HEK293 (cell line): ENCODE measurements at regions not wholly inside any gene's neighbourhood (a gene's known extent, or its start where the extent isn't known, plus 50 kb on each side); places are given as distances from the start of the nearest gene placed in this dataset.
"Not testable (repeated sequence)": the region's sequence is repeated elsewhere in the genome, so short reads cannot be mapped to it uniquely, and the experiment has no call there.

Experiments used
- CTCF ChIA-PET: fragments of 350-600 bp; formaldehyde crosslinking; extraction: SDS; loops from one replicate; lab custom pipeline; 2021; ENCODE audit warnings: antibody characterized with exemption; lab: Yijun Ruan, JAX
- POLR2A ChIA-PET: fragments of 300-600 bp; formaldehyde crosslinking; extraction: SDS; loops from one replicate; lab custom pipeline; 2020; ENCODE audit warnings: antibody characterized with exemption, inconsistent platforms; lab: Yijun Ruan, JAX
- H3K27ac ChIP-seq: fragments of 200-500 bp; sonication (Bioruptor generic); 2 replicates; pipeline ENCODE4 v1.5.1; 2014; ENCODE audit warnings: low read depth, low read length, control low read depth, inconsistent platforms; ENCODE audit errors: extremely low read depth
- H3K36me3 ChIP-seq, 2 experiments: fragments of 200-500 bp in 1 of 2; sonication (Bioruptor generic) in 1 of 2; 1 replicate in 1 of 2; 2 replicates in 1 of 2; pipeline ENCODE4 v1.5.1; 2014 to 2017; ENCODE audit warnings: inconsistent platforms in 2 of 2, low read length in 2 of 2; ENCODE audit not compliant: control insufficient read depth in 2 of 2, insufficient read depth in 1 of 2
- H3K4me1 ChIP-seq: fragments of 200-500 bp; sonication (Bioruptor generic); 2 replicates; pipeline ENCODE4 v1.5.1; 2014; ENCODE audit warnings: mild to moderate bottlenecking, low read length, inconsistent platforms; ENCODE audit not compliant: control insufficient read depth, insufficient read depth
- H3K4me3 ChIP-seq: 2 replicates; pipeline ENCODE4 v1.5.1; 2011; ENCODE audit warnings: low read depth, mild to moderate bottlenecking, control low read depth, low read length, moderate library complexity
- H3K9me3 ChIP-seq: fragments of 200-500 bp; sonication (Bioruptor generic); 2 replicates; pipeline ENCODE4 v1.5.1; 2014; ENCODE audit warnings: low read depth, low read length, inconsistent platforms; ENCODE audit not compliant: control insufficient read depth, insufficient read depth
- IKZF3 ChIP-seq: fragments of 450-650 bp; IDR thresholded peaks from 2 replicates; pipeline ENCODE4 v1.5.0; 2018; ENCODE audit warnings: missing biosample characterization, mild to moderate bottlenecking, missing genetic modification characterization, moderate library complexity
- OVOL3 ChIP-seq: fragments of 450-650 bp; formaldehyde crosslinking; IDR thresholded peaks from 2 replicates; pipeline ENCODE4 v1.5.1; 2016; ENCODE audit warnings: missing biosample characterization, missing genetic modification characterization
- ZNF341 ChIP-seq: fragments of 450-650 bp; formaldehyde crosslinking; IDR thresholded peaks from 2 replicates; pipeline ENCODE4; 2016; ENCODE audit warnings: low read depth, missing biosample characterization, missing genetic modification characterization
- ZNF354C ChIP-seq: fragments of 450-650 bp; formaldehyde crosslinking; IDR thresholded peaks from 2 replicates; pipeline ENCODE4 v1.5.1; 2016; ENCODE audit warnings: missing biosample characterization, missing genetic modification characterization, low read depth, borderline replicate concordance
- ZNF514 ChIP-seq: fragments of 450-650 bp; formaldehyde crosslinking; IDR thresholded peaks from 2 replicates; pipeline ENCODE4 v1.5.1; 2016; ENCODE audit warnings: missing biosample characterization, missing genetic modification characterization
- ZNF518A ChIP-seq: fragments of 450-650 bp; formaldehyde crosslinking; conservative IDR thresholded peaks from 2 replicates; pipeline ENCODE4 v1.5.1; 2016; ENCODE audit warnings: low read depth, missing biosample characterization, missing genetic modification characterization
- ZNF530 ChIP-seq: fragments of 450-650 bp; formaldehyde crosslinking; IDR thresholded peaks from 2 replicates; pipeline ENCODE4 v1.5.1; 2016; ENCODE audit warnings: low read depth, missing biosample characterization, missing genetic modification characterization
- ZNF558 ChIP-seq: fragments of 450-650 bp; formaldehyde crosslinking; IDR thresholded peaks from 2 replicates; pipeline ENCODE4 v1.5.1; 2016; ENCODE audit warnings: missing biosample characterization, missing genetic modification characterization
- ZNF621 ChIP-seq: fragments of 450-650 bp; formaldehyde crosslinking; IDR thresholded peaks from 2 replicates; pipeline ENCODE4 v1.5.1; 2017; ENCODE audit warnings: missing biosample characterization, missing genetic modification characterization
- ZNF624 ChIP-seq: fragments of 450-650 bp; formaldehyde crosslinking; IDR thresholded peaks from 2 replicates; pipeline ENCODE4 v1.5.1; 2017; ENCODE audit warnings: missing biosample characterization, missing genetic modification characterization
- TF ChIP-seq, protein P1 (sequence below): fragments of 450-650 bp; formaldehyde crosslinking; IDR thresholded peaks from 2 replicates; pipeline ENCODE4 v1.5.1; 2016; ENCODE audit warnings: missing biosample characterization, missing genetic modification characterization, borderline replicate concordance
- TF ChIP-seq, protein P2 (sequence below): fragments of 450-650 bp; IDR thresholded peaks from 2 replicates; pipeline ENCODE4 v1.5.1; 2018; ENCODE audit warnings: missing biosample characterization, mild to moderate bottlenecking, missing genetic modification characterization
- TF ChIP-seq, protein P3 (sequence below): fragments of 450-650 bp; formaldehyde crosslinking; IDR thresholded peaks from 2 replicates; pipeline ENCODE4 v1.5.1; 2016; ENCODE audit warnings: missing biosample characterization, missing genetic modification characterization

DNA sequence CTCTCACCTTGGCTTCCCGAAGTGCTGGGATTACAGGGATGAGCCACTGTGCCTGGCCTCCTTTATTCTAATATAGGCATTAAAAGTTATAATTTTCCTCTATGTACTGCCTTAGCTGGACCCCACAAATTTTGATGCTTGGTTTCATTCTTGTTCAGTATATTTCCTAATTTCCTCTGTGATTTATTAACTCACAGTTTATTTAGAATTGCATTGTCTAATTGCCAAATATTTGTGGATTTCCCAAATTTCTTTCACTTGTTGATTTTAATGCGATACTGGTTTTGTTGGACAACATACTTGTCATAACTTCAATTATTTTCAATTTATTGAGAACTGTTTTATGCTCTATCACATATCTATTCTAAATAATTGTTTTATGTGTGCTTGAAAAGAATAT, 366.0 kb downstream of the OMA1 start (continued):
- TF ChIP-seq, protein P1, sequence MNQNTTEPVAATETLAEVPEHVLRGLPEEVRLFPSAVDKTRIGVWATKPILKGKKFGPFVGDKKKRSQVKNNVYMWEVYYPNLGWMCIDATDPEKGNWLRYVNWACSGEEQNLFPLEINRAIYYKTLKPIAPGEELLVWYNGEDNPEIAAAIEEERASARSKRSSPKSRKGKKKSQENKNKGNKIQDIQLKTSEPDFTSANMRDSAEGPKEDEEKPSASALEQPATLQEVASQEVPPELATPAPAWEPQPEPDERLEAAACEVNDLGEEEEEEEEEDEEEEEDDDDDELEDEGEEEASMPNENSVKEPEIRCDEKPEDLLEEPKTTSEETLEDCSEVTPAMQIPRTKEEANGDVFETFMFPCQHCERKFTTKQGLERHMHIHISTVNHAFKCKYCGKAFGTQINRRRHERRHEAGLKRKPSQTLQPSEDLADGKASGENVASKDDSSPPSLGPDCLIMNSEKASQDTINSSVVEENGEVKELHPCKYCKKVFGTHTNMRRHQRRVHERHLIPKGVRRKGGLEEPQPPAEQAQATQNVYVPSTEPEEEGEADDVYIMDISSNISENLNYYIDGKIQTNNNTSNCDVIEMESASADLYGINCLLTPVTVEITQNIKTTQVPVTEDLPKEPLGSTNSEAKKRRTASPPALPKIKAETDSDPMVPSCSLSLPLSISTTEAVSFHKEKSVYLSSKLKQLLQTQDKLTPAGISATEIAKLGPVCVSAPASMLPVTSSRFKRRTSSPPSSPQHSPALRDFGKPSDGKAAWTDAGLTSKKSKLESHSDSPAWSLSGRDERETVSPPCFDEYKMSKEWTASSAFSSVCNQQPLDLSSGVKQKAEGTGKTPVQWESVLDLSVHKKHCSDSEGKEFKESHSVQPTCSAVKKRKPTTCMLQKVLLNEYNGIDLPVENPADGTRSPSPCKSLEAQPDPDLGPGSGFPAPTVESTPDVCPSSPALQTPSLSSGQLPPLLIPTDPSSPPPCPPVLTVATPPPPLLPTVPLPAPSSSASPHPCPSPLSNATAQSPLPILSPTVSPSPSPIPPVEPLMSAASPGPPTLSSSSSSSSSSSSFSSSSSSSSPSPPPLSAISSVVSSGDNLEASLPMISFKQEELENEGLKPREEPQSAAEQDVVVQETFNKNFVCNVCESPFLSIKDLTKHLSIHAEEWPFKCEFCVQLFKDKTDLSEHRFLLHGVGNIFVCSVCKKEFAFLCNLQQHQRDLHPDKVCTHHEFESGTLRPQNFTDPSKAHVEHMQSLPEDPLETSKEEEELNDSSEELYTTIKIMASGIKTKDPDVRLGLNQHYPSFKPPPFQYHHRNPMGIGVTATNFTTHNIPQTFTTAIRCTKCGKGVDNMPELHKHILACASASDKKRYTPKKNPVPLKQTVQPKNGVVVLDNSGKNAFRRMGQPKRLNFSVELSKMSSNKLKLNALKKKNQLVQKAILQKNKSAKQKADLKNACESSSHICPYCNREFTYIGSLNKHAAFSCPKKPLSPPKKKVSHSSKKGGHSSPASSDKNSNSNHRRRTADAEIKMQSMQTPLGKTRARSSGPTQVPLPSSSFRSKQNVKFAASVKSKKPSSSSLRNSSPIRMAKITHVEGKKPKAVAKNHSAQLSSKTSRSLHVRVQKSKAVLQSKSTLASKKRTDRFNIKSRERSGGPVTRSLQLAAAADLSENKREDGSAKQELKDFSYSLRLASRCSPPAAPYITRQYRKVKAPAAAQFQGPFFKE (tag by site-specific recombination) = no peak
- no peak for TF ChIP-seq ZNF518A (tag by site-specific recombination)

DNA sequence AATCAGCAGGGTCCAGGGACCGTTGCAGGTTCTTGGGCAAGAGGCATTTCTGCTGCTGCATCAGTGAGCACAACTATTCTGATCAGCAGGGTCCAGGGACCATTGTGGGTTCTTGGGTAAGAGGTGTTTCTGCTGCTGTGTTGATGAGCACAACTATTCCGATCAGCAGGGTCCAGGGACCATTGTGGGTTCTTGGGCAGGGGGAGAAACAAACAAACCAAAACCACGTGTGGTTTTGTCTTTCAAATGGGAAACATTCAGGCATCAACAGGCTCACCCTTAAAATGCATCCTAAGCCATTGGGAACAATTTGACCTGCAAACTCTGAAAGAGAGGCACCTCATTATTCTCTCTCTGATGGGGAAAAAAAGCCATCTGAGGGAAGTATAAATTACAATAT, 377.4 kb downstream of the OMA1 start:
- H3K4me3 ChIP-seq, H3K9me3 ChIP-seq, POLR2A ChIA-PET, H3K36me3 ChIP-seq, H3K27ac ChIP-seq, CTCF ChIA-PET, H3K4me1 ChIP-seq: not testable (repeated sequence)

- POLR2A ChIA-PET, H3K9me3 ChIP-seq, H3K27ac ChIP-seq, H3K36me3 ChIP-seq, H3K4me1 ChIP-seq, H3K4me3 ChIP-seq: not testable (repeated sequence)
- CTCF ChIA-PET = interaction anchor here (0.6 to 5.3 kb wide), 2 partner anchors 13 to 1188 kb away, joined by 4 to 50 read pairs; no protein-coding TSS in a partner anchor
These were observed 379.4 kb downstream of the OMA1 start for GRCh38 chr1:58167131-58167530.

- Histone ChIP-seq H3K27ac (no peak overlapping the region), H3K36me3 (no peaks in the 10 kb centered on the region), H3K4me1 (no peaks in the 10 kb centered on the region), H3K4me3 (no peak overlapping the region), H3K9me3 (no peaks in the 10 kb centered on the region)
- CTCF ChIA-PET = interaction anchor here (5.3 kb wide), 1 partner anchor 12 kb away, joined by 50 read pairs; no protein-coding TSS in a partner anchor
- POLR2A ChIA-PET = no interaction called here
- TF ChIP-seq ZNF354C = no peak
- no peak for TF ChIP-seq ZNF530 (tag by site-specific recombination)
- no peak for TF ChIP-seq ZNF621 (tag by site-specific recombination)
- TF ChIP-seq OVOL3 = no peak
- no peak for TF ChIP-seq ZNF341 (tag by site-specific recombination)
- no peak for TF ChIP-seq IKZF3
- no peak for TF ChIP-seq ZNF514 (tag by site-specific recombination)
- no peak for TF ChIP-seq ZNF558 (tag by site-specific recombination)
- no peak for TF ChIP-seq ZNF624 (tag by site-specific recombination)
- TF ChIP-seq, protein P2, sequence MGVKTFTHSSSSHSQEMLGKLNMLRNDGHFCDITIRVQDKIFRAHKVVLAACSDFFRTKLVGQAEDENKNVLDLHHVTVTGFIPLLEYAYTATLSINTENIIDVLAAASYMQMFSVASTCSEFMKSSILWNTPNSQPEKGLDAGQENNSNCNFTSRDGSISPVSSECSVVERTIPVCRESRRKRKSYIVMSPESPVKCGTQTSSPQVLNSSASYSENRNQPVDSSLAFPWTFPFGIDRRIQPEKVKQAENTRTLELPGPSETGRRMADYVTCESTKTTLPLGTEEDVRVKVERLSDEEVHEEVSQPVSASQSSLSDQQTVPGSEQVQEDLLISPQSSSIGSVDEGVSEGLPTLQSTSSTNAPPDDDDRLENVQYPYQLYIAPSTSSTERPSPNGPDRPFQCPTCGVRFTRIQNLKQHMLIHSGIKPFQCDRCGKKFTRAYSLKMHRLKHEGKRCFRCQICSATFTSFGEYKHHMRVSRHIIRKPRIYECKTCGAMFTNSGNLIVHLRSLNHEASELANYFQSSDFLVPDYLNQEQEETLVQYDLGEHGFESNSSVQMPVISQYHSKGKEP (tag by site-specific recombination) = no peak
- TF ChIP-seq, protein P3, sequence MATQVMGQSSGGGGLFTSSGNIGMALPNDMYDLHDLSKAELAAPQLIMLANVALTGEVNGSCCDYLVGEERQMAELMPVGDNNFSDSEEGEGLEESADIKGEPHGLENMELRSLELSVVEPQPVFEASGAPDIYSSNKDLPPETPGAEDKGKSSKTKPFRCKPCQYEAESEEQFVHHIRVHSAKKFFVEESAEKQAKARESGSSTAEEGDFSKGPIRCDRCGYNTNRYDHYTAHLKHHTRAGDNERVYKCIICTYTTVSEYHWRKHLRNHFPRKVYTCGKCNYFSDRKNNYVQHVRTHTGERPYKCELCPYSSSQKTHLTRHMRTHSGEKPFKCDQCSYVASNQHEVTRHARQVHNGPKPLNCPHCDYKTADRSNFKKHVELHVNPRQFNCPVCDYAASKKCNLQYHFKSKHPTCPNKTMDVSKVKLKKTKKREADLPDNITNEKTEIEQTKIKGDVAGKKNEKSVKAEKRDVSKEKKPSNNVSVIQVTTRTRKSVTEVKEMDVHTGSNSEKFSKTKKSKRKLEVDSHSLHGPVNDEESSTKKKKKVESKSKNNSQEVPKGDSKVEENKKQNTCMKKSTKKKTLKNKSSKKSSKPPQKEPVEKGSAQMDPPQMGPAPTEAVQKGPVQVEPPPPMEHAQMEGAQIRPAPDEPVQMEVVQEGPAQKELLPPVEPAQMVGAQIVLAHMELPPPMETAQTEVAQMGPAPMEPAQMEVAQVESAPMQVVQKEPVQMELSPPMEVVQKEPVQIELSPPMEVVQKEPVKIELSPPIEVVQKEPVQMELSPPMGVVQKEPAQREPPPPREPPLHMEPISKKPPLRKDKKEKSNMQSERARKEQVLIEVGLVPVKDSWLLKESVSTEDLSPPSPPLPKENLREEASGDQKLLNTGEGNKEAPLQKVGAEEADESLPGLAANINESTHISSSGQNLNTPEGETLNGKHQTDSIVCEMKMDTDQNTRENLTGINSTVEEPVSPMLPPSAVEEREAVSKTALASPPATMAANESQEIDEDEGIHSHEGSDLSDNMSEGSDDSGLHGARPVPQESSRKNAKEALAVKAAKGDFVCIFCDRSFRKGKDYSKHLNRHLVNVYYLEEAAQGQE (tag by site-specific recombination) = no peak
These were observed 380.1 kb downstream of the OMA1 start for GRCh38 chr1:58166417-58166816.
